OCI-LY3 (cell line): ENCODE measurements at regions not wholly inside any gene's neighbourhood (a gene's known extent, or its start where the extent isn't known, plus 50 kb on each side); places are given as distances from the start of the nearest gene placed in this dataset.

Source experiments
- H2AFZ ChIP-seq: fragments of 200-600, 300-600 bp; shearing (Covaris generic); 2 replicates; pipeline ENCODE4 v1.6.0; 2014; ENCODE audit warnings: antibody characterized with exemption, low read depth, low read length
- H3K27ac ChIP-seq: fragments of 200-600, 300-600 bp; sonication (generic); 2 replicates; pipeline ENCODE4 v1.5.1; 2014; ENCODE audit warnings: mild to moderate bottlenecking, low read length, moderate library complexity, mixed read lengths
- H3K27me3 ChIP-seq: fragments of 200-600, 300-600 bp; sonication (generic); 2 replicates; pipeline ENCODE4 v1.6.1; 2014; ENCODE audit warnings: low read depth, low read length, mixed read lengths
- H3K36me3 ChIP-seq: fragments of 200-600, 300-600 bp; sonication (generic); replicated peaks from 2 replicates; pipeline ENCODE3; 2014; ENCODE audit warnings: low read depth, low read length, mixed read lengths
- H3K4me1 ChIP-seq: fragments of 300-600, 200-600 bp; sonication (generic); 2 replicates; pipeline ENCODE4 v1.6.1; 2014; ENCODE audit warnings: low read length, mixed read lengths
- H3K4me2 ChIP-seq: fragments of 200-600, 300-600 bp; sonication (generic); 2 replicates; pipeline ENCODE4 v1.6.1; 2014; ENCODE audit warnings: low read length, mixed read lengths
- H3K4me3 ChIP-seq: fragments of 300-600, 200-600 bp; sonication (generic); 2 replicates; pipeline ENCODE4 v1.5.1; 2014; ENCODE audit warnings: antibody characterized with exemption, mild to moderate bottlenecking, low read length, moderate library complexity
- H3K79me2 ChIP-seq: fragments of 300-600, 200-600 bp; shearing (Covaris generic); 2 replicates; pipeline ENCODE4 v1.6.1; 2014; ENCODE audit warnings: mild to moderate bottlenecking, low read length, mixed read lengths
- H3K9ac ChIP-seq: fragments of 300-600, 200-600 bp; shearing (Covaris generic); 2 replicates; pipeline ENCODE4 v1.6.0; 2014; ENCODE audit warnings: mild to moderate bottlenecking, low read length, moderate library complexity
- H3K9me3 ChIP-seq: fragments of 200-600, 300-600 bp; shearing (Covaris generic); 2 replicates; pipeline ENCODE4 v1.6.1; 2014; ENCODE audit warnings: low read length, mixed read lengths; ENCODE audit not compliant: insufficient read depth
- H4K20me1 ChIP-seq: fragments of 200-600, 300-600 bp; sonication (generic); 2 replicates; pipeline ENCODE4 v1.6.1; 2016; ENCODE audit warnings: low read length, mixed read lengths; ENCODE audit not compliant: insufficient read depth
- EZH2phosphoT487 ChIP-seq: fragments of 200-600 bp; shearing (Covaris generic); IDR thresholded peaks from 2 replicates; pipeline ENCODE4 v1.6.1; 2018; ENCODE audit warnings: antibody characterized with exemption, mixed run types, low read depth
- TF ChIP-seq, protein P1 (sequence below): fragments of 200-600, 300-600 bp; sonication (generic); IDR thresholded peaks from 2 replicates; pipeline ENCODE4 v1.5.1; 2014; ENCODE audit warnings: antibody characterized with exemption, low read length, low read depth

DNA sequence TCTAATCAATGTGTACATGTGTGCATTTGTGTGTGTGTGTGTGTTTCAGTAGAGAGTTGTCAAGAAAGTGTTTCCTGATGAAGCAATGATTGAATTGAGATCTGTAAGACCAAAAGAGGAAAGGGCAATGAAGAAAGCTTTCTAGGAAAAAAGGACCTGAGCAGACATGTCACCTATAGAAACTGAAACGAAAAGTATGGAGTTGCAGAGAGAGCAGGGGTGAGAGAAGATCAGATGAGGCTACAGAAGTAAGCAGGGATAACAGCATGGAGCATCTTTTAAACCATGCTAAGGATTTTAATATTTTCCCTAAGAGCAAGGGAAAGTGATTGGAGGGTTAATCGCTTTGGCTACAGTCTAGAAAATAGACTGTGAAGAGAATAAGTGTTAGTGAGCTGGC is 1459.4 kb upstream of the TENM4 start:
- Histone ChIP-seq H3K9ac (no peak overlapping the region), H3K4me3 (peak overlapping the region; percentile 3; the same call in 1 of the 2 replicates), H3K27me3 (no peaks in the 10 kb centered on the region), H4K20me1 (no peaks in the 10 kb centered on the region), H3K36me3 (no peaks in the 10 kb centered on the region), H3K4me2 (peak overlapping the region; percentile 41), H3K27ac (no peak overlapping the region), H3K79me2 (no peaks in the 10 kb centered on the region), H2AFZ (no peak overlapping the region), H3K4me1 (peaks cover 25% of the 10 kb centered on the region), H3K9me3 (no peaks in the 10 kb centered on the region)
- TF ChIP-seq, protein P1, sequence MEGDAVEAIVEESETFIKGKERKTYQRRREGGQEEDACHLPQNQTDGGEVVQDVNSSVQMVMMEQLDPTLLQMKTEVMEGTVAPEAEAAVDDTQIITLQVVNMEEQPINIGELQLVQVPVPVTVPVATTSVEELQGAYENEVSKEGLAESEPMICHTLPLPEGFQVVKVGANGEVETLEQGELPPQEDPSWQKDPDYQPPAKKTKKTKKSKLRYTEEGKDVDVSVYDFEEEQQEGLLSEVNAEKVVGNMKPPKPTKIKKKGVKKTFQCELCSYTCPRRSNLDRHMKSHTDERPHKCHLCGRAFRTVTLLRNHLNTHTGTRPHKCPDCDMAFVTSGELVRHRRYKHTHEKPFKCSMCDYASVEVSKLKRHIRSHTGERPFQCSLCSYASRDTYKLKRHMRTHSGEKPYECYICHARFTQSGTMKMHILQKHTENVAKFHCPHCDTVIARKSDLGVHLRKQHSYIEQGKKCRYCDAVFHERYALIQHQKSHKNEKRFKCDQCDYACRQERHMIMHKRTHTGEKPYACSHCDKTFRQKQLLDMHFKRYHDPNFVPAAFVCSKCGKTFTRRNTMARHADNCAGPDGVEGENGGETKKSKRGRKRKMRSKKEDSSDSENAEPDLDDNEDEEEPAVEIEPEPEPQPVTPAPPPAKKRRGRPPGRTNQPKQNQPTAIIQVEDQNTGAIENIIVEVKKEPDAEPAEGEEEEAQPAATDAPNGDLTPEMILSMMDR = no peak
- no peak for TF ChIP-seq EZH2phosphoT487

DNA sequence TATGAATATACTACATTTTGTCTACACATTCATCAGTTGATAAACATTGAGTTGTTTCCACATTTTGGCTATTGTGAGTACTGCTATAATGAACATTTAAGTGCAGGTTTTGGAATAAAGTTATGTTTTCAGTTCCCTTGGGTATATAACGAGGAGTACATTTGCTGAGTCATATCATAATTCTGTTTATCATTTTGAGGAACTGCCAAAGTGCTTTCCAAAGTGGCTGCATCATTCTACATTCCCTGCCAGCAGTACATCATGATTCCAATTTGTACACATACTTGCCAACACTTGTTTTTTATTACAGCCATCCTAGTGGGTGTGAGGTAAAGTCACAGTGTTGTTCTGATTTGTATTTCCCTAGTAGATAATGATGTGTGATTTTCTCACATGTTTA is 1458.6 kb upstream of the TENM4 start:
- Histone ChIP-seq H3K79me2 (no peaks in the 10 kb centered on the region), H3K4me3 (peak overlapping the region; percentile 19), H3K36me3 (no peaks in the 10 kb centered on the region), H3K9ac (no peak overlapping the region), H3K9me3 (no peaks in the 10 kb centered on the region), H3K27me3 (no peaks in the 10 kb centered on the region), H4K20me1 (no peaks in the 10 kb centered on the region), H2AFZ (no peak overlapping the region), H3K27ac (peak overlapping the region; percentile 48), H3K4me2 (peak overlapping the region; percentile 41), H3K4me1 (peaks cover 31% of the 10 kb centered on the region)
- no peak for TF ChIP-seq EZH2phosphoT487
- TF ChIP-seq, protein P1 = no peak

DNA sequence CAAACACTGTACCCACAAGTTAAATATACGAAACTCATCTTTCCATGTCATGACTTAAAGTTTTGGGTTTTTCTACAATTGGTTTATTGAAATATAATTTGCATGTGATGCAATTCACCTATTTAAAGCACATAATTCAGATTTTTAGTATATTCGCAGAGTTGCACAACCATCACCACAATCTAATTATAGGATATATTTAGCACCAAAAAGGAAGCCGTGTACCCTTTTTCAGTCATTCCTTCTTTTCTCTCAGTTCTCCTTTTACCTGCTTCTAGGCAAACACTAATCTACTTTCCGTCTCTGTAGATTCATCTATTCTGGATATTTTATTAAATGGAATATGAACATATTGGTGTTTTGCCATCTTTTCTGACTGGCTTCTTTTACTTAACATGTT is 1458.1 kb upstream of the TENM4 start:
- H3K27me3 ChIP-seq = no peaks in the 10 kb centered on the region
- H2AFZ ChIP-seq = no peak overlapping the region
- peaks cover 34% of the 10 kb centered on the region for H3K4me1 ChIP-seq
- no peaks in the 10 kb centered on the region for H4K20me1 ChIP-seq
- H3K27ac ChIP-seq = peak overlapping the region; percentile 48
- peak overlapping the region; percentile 19 for H3K4me3 ChIP-seq
- H3K9me3 ChIP-seq = no peaks in the 10 kb centered on the region
- H3K4me2 ChIP-seq = peak overlapping the region; percentile 41
- no peaks in the 10 kb centered on the region for H3K79me2 ChIP-seq
- H3K9ac ChIP-seq = no peak overlapping the region
- TF ChIP-seq EZH2phosphoT487 = no peak
- TF ChIP-seq, protein P1 = no peak
- H3K36me3 ChIP-seq = no peaks in the 10 kb centered on the region

DNA sequence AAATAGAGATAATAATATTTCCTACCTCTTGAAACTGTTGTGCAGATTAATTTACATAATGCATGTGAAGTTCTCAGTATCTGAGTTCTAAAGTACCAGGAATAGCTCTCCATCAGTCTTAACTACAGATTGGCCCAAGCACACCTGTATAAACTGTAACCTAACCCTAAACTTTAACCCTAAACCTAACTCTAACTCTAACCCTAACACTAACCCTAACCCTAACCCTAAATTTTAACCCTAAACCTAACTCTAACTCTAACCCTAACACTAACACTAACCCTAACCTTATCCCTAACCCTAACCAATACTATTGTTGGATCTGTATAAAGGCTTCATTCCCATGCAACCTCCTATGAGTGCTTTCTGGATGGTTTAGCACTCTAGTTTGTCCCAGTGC is 1445.9 kb upstream of the TENM4 start:
- H4K20me1 ChIP-seq = no peaks in the 10 kb centered on the region
- no peaks in the 10 kb centered on the region for H3K9me3 ChIP-seq
- no peaks in the 10 kb centered on the region for H3K4me1 ChIP-seq
- H2AFZ ChIP-seq = no peak overlapping the region
- no peak overlapping the region for H3K4me3 ChIP-seq
- no peak overlapping the region for H3K4me2 ChIP-seq
- no peaks in the 10 kb centered on the region for H3K79me2 ChIP-seq
- H3K36me3 ChIP-seq = no peaks in the 10 kb centered on the region
- H3K27me3 ChIP-seq = no peaks in the 10 kb centered on the region
- H3K9ac ChIP-seq = no peak overlapping the region
- H3K27ac ChIP-seq = no peak overlapping the region
- TF ChIP-seq, protein P1 = no peak
- no peak for TF ChIP-seq EZH2phosphoT487
